ENCODE measurements at regions not wholly inside any gene's neighbourhood (a gene's known extent, or its start where the extent isn't known, plus 50 kb on each side); places are given as distances from the start of the nearest gene placed in this dataset.
"Not testable (repeated sequence)": the region's sequence is repeated elsewhere in the genome, so short reads cannot be mapped to it uniquely, and the experiment has no call there.

DNA sequence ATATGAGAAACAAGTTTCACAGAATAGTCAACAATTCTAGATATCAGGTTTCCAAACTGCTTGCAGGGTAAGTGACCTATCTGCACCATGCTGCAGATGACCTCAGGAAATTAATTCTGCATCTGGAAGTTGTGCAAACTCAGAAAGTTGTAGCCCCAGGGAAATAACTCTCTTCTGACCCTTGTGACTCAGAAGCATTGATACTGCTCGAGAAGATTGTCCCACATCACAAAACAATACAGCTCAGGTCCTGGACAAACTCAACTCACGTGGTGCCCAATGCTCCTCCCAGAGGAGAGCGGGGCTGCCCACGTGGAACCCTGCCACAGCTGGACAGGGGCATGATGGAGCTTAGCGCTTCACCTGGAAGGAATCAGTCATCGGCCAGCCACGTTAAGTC lies 221.9 kb upstream of the LRRC61 start:
- not testable (repeated sequence) for DNase-seq

DNA sequence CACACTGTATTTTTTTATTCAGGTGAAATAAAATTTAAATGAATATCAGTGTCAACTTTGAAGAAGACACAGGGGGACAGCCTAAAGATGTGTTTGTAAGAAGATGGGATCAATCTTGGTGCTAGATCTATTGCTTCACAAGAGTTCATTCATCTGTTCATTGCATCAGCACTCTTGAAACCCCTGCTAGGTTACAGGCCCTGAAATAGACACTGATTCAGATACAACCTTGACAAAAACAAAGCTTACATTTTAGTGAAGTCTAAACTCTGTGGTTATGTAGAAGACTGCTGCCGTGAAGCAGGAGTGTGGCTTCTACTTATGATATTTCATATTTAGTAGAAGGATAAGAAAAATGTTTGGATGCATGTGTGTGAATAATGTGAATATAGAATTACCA lies 215.9 kb upstream of the LRRC61 start:
- DNase-seq: not testable (repeated sequence)

DNA sequence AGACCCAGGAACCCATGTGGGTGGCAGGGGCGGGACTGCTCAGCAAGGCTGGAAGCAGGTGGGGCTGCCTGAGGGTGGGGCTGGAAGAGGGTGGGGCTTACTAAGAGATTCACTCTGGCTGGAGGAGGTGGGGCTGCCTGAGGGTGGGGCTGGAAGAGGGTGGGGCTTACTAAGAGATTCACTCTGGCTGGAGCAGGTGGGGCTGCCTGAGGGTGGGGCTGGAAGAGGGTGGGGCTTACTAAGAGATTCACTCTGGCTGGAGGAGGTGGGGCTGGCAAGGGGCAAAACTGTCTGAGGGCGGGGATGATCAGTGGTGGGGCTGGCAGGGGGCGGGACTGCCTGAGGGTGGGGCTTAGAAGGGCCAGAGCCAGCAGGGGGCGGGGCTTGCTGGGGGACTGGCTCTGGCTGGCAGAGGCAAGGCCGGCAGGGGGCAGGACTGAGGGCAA lies 212.8 kb upstream of the LRRC61 start:
- not testable (repeated sequence) for DNase-seq

DNA sequence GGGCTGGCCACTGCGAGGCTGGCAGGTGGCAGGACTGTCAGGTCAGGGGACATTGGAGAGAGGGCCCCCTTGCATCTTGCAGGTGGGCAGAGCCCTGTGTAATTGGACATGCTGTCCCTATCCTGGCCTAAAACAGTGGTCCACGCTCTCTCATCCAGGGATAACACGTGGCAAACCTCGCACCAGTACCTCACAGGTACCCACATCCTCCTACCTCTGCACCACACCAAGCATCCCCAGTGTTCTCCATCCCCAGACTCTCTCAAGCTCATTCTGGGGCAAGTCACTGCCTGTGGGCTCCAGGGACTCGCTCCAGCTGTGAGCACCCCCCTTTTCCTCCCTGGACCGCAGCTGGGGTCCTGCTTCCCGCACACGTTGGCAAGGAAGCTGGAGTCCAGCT lies 212.3 kb upstream of the LRRC61 start:
- not testable (repeated sequence) for DNase-seq

DNA sequence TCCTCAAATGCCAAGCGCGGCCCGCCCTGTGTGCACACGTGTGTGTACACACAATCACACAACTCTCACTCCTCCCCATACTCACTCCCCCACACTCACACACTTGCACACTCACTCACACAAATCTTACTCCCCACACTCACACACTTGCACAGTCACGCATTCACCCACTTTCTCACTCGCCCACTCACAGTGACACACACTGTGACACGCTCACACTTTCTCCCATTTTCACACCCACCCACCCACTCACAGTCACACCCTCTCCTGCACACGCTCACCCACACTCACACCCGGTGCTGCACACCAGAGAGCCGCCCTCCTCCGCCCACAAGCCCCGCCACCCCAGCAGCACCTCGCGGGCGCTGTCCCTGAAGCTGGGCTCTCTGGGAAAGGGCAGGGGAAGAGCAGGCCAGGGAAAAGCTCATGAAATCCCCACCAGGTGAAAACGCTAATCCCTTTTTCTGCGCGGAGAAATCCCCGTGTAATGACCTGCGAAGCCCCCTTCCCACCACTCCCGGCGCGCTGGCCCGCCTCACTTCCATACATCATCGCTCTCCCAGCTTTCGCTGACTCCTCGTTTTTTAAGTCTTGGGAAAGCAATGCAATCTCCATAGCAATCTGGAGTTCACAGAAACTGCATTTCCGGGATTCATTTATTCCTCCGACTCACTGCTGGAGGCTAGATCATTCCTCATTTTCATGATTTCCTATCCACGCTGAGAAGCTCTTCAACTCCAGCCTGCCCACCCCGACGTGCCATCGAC lies 211.6 kb upstream of the LRRC61 start:
- not testable (repeated sequence) for DNase-seq

DNA sequence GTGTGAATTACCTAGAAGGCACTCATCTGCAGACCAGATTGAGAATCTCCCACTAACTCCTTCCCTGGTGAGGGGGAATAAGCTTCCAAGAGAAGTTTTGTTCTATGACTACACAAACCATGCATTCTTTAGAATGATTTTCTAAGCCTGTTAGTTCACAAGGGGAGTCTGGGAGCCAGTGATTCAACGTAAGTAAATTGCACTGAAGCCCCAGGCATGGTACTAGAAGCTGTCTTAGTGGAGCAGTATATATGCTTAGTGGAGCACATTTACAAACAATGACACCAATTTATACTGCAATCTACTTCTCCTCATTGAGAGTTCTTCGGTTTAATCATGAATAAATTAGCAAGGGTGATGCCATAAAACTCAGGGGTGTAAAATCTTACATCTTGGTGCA lies 209.9 kb upstream of the LRRC61 start:
- DNase-seq: not testable (repeated sequence)

DNA sequence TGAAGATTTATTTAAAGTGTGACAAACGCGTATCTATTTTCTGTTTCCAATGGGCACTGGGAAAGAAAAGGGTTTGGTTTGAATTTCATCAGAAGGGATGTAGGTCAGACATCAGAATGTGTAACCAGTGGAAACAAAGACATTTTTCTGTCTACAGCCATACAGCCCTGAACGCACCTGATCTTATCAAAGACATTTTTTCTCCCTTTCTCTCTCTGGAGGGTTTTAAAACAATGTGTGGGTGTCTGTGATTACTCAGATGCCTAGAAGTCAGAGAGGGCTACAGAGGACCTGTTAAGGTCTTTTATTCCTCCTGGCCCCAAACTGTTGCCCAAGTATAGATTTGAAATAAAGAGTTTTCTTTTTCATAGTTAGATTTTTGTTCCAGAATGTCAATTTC lies 208.6 kb upstream of the LRRC61 start:
- not testable (repeated sequence) for DNase-seq

DNA sequence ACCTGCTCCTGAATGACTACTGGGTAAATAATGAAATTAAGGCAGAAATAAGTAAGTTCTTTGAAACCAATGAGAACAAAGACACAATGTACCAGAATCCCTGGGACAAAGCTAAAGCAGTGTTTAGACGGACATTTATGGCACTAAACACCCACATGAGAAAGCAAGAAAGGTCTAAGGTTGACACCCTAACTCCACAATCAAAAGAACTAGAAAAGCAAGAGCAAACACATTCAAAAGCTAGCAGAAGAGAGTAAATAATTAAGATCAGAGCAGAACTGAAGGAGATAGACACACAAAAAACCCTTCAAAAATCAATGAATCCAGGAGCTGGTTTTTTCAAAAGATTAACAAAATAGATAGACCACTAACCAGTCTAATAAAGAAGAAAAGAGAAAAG lies 203.2 kb upstream of the LRRC61 start:
- DNase-seq: not testable (repeated sequence)

DNA sequence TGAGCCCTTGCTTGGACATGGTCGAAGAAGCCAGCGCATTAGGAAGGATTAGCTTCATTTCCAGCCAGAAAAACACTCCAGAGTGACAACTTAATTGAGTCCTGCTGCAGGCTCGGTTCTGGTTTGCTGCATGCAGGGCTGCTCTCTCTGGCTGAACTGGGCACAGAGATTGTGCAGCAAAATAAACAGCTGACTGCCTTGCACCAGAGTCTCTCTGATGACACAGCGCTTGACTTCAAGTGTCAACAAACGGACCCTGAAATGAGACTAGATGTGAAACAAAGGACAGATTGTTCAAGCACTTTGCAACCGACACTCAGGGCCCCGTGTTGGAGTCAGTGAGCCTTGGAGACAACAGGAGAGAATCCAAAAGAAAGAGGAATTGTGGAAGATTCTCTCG lies 197.3 kb upstream of the LRRC61 start:
- not testable (repeated sequence) for DNase-seq

DNA sequence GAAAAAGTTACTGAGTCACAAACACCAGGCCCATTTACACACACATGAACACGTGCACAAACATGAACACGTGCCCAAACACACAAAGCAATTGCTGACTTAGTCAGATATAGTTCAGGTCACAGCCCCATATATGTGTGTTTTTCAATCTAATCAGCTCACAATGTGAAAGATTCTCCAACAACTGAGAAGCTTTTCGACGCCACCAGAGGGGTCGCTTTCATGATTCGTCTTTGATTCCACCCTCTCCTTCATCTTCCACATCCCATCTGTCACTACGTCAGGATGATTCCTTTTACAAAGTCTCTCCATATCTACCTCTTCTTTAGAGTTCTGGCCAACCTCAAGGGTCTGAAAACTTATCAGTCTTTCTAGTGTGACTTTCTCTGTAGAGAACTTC lies 188.7 kb upstream of the LRRC61 start:
- not testable (repeated sequence) for DNase-seq

DNA sequence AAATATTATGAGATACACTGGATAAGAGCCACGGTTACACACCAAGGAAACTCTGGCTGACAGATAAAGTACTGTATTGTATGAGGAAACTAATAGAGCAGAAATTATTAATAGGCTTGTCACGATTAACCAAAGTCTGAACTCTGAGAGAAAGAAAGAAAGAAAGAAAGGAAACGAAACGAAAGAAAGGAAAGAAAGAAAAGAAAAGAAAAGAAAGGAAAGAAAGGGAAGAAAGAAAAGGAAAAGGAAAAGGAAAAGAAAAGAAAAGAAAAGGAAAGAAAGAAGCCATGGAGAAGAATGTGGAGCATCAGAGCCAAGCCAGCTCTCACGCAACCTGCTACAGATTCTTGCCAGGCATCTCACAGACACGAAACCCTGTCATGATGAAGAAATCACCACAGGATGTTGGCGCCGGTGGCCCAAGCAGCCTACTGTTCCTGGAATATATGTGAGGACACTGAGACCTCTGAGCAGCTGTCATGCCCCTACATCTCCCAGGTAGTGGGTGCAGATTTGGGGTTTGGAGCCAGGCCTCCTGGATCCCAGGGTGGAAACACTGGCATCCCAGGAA lies 187.4 kb upstream of the LRRC61 start:
- DNase-seq: not testable (repeated sequence)

DNA sequence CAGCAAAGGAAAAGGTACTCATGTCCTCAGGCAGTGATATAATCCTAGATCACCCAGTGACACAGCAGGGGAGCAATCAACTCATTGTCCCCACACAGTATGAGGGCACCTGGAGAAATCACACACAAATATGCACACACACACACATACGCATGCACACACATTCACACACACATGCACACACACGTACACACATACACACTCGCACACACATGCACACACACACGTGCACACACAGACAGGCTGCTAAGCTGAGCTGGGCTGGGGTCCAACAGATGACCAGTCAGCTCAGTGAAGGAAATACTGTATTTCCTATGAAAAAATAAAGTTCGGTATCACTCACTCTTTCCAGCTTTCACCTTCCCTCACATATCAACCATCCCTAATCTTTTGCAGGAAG lies 183.3 kb upstream of the LRRC61 start:
- not testable (repeated sequence) for DNase-seq

DNA sequence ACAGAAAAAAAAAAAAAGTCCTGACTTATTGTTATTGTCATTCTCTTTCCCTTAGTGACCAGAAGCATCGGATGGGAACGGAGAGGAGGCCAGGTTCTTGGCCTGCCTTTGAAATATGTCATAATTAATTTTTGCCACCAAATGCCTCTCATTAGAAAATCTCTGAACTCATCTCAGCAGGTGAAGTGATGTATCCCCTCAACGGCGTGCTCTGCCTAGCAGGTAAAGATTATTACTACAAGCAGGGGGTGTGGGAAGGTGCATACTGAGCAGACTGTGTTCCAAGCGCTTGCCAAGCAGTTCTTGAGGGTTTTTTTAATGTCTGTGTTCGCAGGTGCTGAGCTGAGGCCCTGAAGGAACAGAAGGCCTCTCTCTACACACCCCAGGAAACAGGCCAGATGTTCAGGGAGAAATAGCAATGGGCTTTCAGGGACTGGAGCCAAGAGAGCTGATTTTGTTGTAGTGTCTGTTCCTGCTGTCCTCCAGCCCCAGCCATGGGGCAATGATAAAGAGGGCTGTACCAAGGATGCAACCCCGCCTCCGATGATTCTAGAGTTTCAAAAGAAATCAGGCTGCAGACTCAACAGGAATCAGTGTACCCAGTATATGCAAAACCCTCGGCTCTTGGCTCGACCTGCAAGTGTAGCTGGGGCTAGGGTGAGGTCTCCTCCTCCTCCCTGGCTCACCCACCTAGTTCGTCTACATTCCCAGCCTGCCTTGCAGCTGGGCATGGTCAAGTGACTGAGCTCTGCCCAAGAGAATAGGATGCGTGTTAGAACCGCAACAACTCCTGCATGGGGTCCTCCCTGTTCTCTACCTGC lies 181.4 kb upstream of the LRRC61 start:
- DNase-seq: not testable (repeated sequence)

DNA sequence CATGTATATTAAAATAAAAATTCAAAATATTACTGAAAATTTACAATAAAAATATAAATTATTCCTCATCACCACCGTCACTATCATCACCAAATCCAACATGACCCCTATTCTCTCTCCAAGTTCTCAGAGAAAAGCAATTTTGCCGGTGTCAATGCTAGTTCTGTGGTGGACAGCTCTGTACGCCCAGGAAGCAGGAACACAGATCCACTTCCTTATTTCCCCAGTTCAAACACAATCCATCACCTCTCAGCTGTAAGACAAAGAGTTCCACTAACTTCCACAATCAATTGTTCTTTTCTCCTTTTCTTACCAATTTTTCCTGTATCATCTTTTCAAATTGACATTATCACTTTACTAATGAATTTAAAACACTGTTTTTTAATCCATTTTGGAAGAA lies 177.0 kb upstream of the LRRC61 start:
- DNase-seq: not testable (repeated sequence)

DNA sequence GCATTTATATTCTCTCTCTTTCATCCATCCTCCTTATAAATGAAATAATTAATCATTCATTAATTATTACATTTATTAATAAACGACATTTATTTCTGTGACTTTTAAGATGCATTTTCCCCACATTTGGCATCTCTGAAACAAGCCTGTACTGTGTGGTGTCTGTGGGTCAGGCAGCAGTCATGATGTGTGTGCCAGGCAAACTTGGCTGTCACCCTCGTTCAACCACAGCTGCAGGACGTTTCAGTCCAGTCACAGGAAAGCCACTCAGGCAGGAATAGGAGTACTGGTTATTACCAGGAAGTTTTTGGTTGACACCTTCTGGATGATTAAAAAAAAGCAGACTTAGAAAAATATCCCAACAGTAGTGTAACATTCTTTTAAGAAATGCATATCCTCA lies 175.6 kb upstream of the LRRC61 start:
- not testable (repeated sequence) for DNase-seq

DNA sequence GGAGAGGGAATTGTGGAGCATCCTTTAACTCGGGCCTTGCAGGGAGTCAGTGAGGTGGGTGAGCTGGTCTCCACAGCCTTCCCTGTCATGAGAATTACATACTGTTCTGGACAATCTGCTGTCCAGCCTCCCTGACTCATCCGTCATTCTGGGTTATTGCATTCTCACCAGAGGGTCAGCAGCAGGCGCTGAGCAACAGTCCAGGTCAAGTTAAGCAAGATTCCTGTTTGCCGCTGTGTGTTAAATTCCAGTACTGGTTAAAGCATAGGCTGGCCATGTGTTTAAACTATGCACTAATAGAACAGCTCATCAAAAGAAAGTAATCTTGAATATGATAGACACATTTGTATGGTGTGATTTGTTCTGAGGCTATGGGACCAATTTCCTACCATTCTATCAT lies 167.1 kb upstream of the LRRC61 start:
- DNase-seq: not testable (repeated sequence)

DNA sequence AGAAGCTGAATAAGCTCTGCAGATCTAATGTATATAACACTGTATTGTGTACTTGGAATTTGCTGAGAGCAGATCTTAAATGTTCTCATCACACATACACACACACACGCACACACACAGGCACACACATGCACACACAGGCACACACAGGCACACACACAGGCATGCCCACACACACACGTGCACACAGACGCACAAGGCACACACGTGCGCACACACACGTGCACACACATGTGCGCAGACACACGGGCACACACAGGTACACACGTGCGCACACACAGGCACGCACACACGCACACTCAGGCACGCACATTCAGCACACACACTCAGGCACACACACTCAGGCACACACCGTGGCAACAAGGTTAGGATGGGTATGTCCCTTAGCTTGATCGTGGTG lies 164.5 kb upstream of the LRRC61 start:
- DNase-seq: not testable (repeated sequence)

DNA sequence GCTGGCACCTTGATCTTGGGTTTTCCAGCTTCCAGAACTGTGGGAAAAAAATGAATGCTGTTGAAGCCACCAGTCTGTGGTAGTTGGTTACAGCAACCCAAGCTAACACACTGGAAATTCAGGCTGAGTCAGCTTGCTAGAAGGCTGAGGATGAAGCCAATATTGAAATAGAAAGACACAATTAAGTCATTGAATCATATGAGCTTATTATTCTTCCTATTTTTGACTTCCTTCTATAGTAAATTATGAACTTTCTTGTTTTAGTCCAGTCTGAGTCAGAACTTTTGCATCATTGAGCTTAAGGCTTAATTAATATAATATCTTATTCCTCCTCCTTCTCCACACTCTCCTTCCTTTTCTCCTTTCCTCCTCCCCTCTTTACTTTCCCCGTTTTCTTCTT lies 153.6 kb upstream of the LRRC61 start:
- not testable (repeated sequence) for DNase-seq

DNA sequence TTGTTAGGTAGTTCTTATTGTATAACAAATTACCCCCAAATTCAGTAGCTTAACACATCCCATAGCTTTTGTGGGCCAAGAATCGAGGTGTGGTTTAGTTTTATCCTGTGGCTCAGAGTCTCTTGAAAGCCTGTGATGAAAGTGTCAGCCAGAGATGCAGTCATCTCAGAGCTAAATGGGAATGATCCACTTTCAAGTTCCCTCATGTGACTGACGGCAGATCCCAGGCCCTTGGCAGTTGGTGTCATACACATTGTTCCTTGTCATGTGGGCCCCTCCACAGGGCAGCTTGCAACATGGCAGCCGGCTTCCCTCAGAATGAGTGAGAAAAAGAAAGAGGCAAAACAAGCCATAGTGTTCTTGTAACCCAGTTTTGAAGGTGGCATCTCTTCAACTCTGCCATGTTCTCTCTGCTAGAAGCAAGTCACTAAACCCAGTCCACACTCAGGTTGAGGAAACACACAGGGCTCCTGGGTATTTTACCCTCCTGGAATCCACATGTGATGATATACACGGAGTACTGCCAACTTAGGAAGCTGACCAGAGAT lies 153.1 kb upstream of the LRRC61 start:
- DNase-seq: not testable (repeated sequence)

DNA sequence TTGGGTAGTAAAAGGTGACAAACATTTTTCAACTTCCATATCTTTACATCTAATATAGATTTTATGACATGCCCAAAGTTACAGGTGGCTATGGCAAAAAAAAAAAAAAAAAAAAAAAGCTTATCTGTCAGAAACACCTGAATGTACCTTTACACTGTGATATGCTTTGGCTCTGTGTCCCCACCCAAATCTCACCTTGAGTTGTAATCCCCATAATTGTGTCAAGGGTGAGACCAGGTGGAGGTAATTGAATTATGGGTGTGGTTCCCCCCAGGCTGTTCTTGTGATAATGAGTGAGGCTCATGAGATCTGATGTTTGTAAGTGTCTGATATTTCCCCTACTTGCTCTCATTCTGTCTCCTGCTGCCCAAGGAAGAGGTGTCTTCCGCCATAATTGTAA lies 139.6 kb upstream of the LRRC61 start:
- not testable (repeated sequence) for DNase-seq

DNA sequence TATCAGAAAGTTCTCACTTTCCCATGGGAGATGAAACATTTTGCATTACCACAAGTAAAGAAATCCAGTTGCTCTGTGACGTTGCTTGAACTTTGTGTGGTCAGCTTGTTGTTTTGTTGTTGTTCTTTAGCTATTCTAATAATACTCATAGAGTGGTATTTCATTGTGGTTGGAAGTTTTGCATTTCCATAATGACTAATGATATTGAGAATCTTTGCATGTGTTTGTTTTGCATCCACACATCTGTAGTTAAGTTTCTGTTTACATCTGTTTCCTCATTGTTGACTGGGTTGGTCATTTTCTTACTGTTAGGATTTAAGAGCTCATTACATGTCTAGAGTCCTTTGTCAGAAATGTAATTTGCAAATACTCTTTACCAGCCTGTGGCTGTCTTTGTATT lies 133.2 kb upstream of the LRRC61 start:
- not testable (repeated sequence) for DNase-seq

DNA sequence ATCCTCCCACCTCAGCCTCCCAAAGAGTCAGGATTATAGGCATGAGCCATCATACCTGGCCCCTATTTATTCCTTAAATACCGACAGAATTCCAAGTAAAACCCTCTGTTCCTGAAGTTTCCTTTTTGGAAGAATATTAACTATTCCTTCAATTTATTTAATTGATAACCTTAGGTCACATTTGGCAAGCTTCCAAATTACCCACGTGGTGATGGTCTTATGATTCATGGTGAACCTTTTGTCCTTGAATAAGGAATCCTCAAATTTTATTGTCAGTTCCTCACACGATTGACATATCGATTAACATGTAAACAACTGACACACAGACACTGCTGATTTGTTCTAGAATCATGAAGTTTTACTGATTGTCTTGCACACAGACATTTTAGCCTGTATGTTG lies 130.6 kb upstream of the LRRC61 start:
- DNase-seq: not testable (repeated sequence)

Data from renal pelvis (tissue), 1 donor.